ENCODE measurements at regions not wholly inside any gene's neighbourhood (a gene's known extent, or its start where the extent isn't known, plus 50 kb on each side); places are given as distances from the start of the nearest gene placed in this dataset.

DNA sequence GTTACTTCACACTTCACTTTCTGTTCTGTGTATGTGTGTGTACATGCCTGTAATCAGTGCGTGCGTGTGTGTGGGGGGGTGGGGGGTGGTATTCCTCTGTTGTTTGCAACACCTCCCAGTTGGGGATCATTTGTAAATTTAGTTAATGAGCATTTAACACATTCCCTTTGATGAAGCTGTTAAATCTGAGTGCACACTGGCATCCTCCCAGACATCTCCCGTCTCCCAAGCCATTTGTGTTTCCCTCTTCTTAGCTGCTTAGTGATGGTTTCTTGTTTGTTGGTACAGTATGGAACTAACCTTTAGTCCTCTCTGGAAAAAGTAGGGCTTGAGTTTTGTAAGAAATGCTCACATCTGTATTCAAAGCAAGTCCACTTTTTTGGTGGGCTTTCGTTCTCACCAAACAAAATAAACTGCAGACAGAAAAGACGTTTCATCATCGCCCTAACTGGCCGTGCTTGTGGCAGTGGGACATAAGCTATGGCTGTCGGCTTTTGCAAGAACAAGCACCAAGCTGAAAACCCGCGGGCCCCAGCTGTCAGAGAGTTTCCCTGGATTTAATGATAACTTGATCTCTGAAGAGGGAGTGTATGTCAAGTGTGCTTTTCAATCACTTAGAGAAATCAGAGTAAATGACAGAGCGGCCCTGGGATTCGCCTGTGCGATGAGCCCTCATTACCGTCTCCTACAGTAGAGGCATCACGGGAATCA, 54.9 kb upstream of the SASH1 start:
- no peak for TF ChIP-seq POLR2A (IDR thresholded peaks at IDR 0.05; ENCODE audit: low read length)
- no peak for TF ChIP-seq GATA1 (IDR thresholded peaks at IDR 0.05; ENCODE audit: low read depth, low read length)
